ENCODE measurements at regions not wholly inside any gene's neighbourhood (a gene's known extent, or its start where the extent isn't known, plus 50 kb on each side); places are given as distances from the start of the nearest gene placed in this dataset.

DNA sequence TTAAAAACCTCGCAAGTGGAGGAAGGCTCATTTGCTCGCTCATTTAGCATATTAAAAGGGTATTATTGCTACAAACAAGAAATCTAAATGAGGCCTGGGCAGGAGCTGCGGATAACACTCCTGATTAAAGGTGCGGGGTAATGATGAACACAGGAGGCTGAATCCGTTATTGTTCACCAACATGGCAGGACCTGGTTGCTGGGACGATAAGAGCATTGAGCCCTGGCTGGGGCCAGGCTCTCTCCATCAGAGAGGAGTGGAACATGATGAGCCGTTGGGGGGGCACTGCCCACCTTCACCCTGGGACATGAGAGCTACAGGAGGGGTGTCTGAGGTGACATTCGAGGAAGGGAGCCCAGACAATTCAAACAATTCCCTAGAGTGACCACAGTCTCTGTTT is 211.7 kb downstream of the NXPE2 start:
- no peak for TF ChIP-seq SMAD4 (CRISPR knock-in tag; IDR thresholded peaks at IDR 0.05)
- TF ChIP-seq FOXJ3 (CRISPR knock-in tag; IDR thresholded peaks at IDR 0.05; ENCODE audit: borderline replicate concordance) = no peak
- TF ChIP-seq, protein P1, sequence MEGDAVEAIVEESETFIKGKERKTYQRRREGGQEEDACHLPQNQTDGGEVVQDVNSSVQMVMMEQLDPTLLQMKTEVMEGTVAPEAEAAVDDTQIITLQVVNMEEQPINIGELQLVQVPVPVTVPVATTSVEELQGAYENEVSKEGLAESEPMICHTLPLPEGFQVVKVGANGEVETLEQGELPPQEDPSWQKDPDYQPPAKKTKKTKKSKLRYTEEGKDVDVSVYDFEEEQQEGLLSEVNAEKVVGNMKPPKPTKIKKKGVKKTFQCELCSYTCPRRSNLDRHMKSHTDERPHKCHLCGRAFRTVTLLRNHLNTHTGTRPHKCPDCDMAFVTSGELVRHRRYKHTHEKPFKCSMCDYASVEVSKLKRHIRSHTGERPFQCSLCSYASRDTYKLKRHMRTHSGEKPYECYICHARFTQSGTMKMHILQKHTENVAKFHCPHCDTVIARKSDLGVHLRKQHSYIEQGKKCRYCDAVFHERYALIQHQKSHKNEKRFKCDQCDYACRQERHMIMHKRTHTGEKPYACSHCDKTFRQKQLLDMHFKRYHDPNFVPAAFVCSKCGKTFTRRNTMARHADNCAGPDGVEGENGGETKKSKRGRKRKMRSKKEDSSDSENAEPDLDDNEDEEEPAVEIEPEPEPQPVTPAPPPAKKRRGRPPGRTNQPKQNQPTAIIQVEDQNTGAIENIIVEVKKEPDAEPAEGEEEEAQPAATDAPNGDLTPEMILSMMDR (IDR thresholded peaks at IDR 0.05) = no peak
- TF ChIP-seq SMAD3 (CRISPR knock-in tag; IDR thresholded peaks at IDR 0.05; ENCODE audit: borderline replicate concordance) = no peak
- TF ChIP-seq, protein P2, sequence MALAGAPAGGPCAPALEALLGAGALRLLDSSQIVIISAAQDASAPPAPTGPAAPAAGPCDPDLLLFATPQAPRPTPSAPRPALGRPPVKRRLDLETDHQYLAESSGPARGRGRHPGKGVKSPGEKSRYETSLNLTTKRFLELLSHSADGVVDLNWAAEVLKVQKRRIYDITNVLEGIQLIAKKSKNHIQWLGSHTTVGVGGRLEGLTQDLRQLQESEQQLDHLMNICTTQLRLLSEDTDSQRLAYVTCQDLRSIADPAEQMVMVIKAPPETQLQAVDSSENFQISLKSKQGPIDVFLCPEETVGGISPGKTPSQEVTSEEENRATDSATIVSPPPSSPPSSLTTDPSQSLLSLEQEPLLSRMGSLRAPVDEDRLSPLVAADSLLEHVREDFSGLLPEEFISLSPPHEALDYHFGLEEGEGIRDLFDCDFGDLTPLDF (CRISPR knock-in tag; IDR thresholded peaks at IDR 0.05) = no peak
- no peak for TF ChIP-seq CREB1 (CRISPR knock-in tag; IDR thresholded peaks at IDR 0.05)
- no peak for TF ChIP-seq SOX15 (CRISPR knock-in tag; IDR thresholded peaks at IDR 0.05)
- no peak for TF ChIP-seq IRF2 (CRISPR knock-in tag; IDR thresholded peaks at IDR 0.05; ENCODE audit: borderline replicate concordance, low read depth)
- no peak for TF ChIP-seq ESRRA (CRISPR knock-in tag; IDR thresholded peaks at IDR 0.05; ENCODE audit: borderline replicate concordance)
- no peak for TF ChIP-seq USF1 (CRISPR knock-in tag; IDR thresholded peaks at IDR 0.05)
- no peak for TF ChIP-seq ZNF396 (CRISPR knock-in tag; IDR thresholded peaks at IDR 0.05; ENCODE audit: borderline replicate concordance)
- no peak for TF ChIP-seq ZNF317 (CRISPR knock-in tag; IDR thresholded peaks at IDR 0.05; ENCODE audit: borderline replicate concordance, low read depth)
- TF ChIP-seq RORB (CRISPR knock-in tag; IDR thresholded peaks at IDR 0.05) = no peak

Data from WTC11 (cell line).